HG02840 (cell line): ENCODE measurements at regions not wholly inside any gene's neighbourhood (a gene's known extent, or its start where the extent isn't known, plus 50 kb on each side); places are given as distances from the start of the nearest gene placed in this dataset.
"Not testable (repeated sequence)": the region's sequence is repeated elsewhere in the genome, so short reads cannot be mapped to it uniquely, and the experiment has no call there.

Experiments used
- ATAC-seq: cut with Tn5 transposase; IDR thresholded peaks from one replicate; pipeline ENCODE4 v1.9.1; 2021; ENCODE audit warnings: mild to moderate bottlenecking, moderate library complexity, moderate number of reproducible peaks; ENCODE audit not compliant: unreplicated experiment, low FRiP score

DNA sequence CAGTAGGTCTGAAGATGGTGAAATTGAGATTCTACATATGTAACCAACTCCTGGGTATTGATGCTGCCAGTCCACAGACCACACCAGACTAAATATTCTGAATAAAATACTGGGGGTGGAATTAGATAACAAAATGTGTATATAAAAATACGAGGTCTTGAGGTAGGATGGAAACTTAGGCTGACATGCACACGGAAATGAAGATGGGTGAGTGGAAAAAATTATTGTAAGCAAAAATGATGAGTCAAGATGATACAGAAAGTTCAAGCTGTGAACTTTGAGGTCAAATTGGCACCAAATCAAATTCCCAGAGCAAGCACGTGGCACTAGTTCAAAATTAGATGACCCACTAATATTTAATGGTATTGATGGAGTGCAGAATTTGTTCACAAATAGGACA is 713.4 kb upstream of the ACO1 start:
- ATAC-seq, result no peak

GRCh38 chr9:31674264-31674663 is 710.2 kb upstream of the ACO1 start:
- no peak for ATAC-seq

DNA sequence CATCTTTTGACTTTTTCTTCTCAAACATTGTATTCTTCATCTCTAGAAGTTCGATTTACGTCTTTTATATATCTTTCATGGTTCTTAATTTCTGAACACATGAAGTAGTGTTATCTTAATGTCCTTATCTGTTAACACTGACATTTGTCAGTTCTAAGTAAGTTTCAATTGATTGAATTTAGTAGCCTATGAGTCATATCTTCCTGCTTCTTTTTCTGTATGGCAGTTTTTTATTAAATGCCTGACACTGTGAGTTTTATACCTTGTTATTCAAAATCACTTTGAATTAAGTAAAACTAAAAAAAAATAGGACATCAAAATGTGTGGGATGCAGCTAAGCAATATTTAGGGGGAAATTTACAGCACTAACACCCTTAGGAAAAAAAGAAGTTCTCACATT is 707.0 kb upstream of the ACO1 start:
- no peak for ATAC-seq

- no peak for ATAC-seq
Observed at GRCh38 chr9:31677877-31678276, 706.6 kb upstream of the ACO1 start.

GRCh38 chr9:31683116-31683515 is 701.3 kb upstream of the ACO1 start:
- ATAC-seq, result no peak

- ATAC-seq, result no peak
Observed at GRCh38 chr9:31697956-31698355, 686.5 kb upstream of the ACO1 start.

- no peak for ATAC-seq
Observed at GRCh38 chr9:31699836-31700235, 684.6 kb upstream of the ACO1 start.

DNA sequence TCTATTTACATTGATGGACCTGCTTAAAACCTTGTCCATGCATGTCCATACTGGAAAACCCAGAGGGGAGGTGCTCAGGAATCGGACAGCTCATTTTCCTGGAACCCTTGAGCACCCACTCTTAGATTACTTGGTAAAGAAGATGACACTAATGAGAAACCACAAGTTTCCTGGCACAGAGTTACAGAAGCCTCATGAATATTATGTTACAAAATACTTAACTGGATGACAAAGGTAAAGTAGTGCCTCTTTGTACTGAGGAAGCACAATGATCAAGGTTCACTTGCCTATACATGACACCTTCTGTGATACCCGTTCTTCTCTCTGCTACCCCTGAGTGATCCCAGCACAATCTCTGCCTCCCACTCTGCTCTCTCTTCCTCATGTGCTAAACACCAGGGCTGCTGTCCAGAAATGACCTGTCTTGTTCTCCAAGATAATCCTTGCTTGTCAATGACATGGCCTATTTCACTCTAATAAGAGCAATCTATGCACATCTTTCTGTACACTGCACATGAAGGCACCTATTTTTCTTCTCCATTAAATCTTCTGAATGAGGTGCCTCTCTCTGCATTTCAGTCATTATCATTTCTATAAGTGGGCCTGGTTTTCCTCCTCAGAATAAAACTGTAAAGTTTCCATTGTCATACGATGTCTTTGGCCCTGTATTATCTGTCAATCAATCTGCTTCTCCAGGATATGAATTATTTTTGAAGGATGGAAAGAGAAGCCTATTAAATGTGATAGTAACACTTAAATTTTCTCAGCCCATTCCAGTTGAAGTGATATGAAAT is 684.0 kb upstream of the ACO1 start:
- ATAC-seq, result no peak

- ATAC-seq, result no peak
Observed at GRCh38 chr9:31702957-31703356, 681.5 kb upstream of the ACO1 start.

DNA sequence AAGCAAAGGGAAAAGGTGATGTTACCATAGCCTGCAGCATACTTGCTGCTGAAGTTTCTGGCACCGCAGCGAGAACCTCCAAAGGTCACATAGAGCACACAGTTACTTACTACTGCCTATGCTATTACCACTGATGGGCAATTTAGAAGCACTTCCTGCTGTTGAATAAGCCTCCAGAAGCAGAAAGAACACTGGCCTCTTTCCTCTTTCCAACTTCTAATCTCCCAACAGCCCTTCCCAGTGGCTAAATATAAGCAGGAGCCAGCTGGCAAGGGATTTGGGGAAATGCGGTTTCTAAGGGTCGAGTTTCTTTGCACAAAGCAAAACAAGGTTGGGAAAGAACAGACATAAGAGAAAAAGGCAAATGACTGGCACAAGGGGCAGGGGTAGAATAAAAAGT is 669.2 kb upstream of the ACO1 start:
- ATAC-seq, result no peak

- ATAC-seq, result no peak
Observed at GRCh38 chr9:31719262-31719661, 665.2 kb upstream of the ACO1 start.

DNA sequence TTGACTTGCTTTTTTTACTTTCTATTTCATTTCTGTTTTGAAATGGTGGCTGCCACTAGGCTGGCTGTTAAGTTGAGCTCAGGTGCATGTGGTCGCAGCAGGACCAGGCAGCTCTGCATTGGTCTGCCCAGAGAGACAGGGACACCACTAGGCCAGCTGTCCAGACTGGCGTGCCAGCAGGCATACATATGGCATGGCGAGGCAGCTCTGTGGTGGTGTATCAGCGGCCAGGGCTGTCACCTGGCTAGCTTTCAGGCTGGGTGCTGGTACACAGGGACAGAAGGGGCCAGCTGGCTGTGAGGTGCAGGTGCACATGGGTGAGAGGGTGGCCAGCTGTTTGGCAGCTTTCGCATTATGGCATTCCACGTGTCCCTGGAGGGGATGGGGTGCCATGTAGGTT is 654.0 kb upstream of the ACO1 start:
- ATAC-seq, result no peak

DNA sequence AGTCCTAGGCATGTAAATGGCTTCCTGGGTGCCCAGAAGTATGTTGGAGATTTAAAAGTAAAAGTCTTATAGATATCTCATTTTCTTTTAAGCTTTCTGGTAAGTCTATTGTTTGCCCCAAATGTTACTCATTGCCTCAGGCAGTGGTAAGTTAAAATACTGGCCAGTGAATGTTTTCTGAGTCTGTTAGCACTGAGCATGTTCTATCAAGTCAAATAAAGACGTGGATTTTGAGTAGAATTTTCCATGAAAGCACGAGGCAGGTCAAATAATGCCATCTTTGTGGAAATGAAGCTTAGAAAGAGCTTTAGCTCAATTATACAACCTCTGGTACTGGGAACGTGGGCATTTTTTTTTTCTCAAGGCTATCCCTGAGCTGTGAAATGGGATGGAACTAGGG is 651.3 kb upstream of the ACO1 start:
- ATAC-seq, result no peak

- no peak for ATAC-seq
Observed at GRCh38 chr9:31736581-31737179, 647.8 kb upstream of the ACO1 start.

- ATAC-seq, result no peak
Observed at GRCh38 chr9:31740705-31741104, 643.7 kb upstream of the ACO1 start.

GRCh38 chr9:31744589-31744988 is 639.9 kb upstream of the ACO1 start:
- no peak for ATAC-seq

DNA sequence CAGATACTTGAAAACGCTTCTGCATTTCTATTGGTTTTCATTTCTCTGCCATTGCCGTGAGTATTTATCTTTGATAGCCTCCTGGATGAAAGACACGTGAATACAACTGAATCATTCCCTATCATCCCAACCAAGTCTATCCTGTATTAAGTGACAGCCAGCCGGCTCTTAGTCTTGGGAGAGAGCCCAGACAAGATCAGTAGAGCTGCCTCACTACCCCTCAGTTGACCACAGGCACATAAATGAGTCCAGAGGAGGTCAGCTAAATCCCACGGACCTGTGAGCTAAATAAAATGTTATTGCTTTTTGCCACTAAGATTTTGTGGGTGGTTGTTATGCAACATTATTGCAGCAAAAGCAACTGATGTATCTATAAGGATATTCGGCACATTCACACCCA is 639.0 kb upstream of the ACO1 start:
- ATAC-seq, result no peak

- no peak for ATAC-seq
Observed at GRCh38 chr9:31745886-31746285, 638.6 kb upstream of the ACO1 start.

DNA sequence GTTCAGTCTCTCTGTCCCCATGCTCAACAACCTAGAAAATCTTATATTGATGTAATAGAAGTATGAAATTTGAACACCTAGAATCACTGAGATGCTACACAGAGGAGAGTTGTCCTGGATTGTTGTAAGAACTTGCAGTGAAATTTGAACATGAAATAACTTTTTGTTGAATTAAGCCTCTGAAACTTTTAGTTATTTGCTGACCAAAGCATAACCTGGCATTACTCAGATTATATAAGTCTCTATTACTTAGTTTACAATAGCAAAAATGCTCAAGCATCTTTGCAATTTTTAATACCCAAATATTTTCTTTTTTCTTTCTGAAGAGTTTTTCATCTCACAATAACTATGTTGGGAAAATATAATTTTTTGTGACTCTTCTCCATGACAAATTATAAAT is 630.7 kb upstream of the ACO1 start:
- no peak for ATAC-seq

- no peak for ATAC-seq
Observed at GRCh38 chr9:31759703-31760102, 624.7 kb upstream of the ACO1 start.

DNA sequence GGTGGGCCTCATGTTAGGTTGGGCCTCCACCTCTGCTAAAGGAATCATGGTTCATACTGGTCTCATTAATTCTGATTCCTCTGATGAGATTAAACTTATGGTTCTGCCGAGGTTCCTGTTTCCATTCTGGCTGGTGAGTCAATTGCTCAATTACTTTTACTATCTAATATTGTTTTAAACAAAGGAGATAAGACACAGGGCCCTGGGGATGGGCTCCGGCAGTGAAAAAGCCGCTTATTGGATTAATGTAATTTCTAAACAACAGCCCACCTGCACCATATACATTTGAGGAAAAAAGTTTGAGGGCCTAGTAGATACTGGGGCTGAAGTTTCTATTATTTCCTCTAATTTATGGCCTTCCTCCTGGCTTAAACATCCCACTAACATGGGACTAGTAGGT is 610.4 kb upstream of the ACO1 start:
- not testable (repeated sequence) for ATAC-seq

DNA sequence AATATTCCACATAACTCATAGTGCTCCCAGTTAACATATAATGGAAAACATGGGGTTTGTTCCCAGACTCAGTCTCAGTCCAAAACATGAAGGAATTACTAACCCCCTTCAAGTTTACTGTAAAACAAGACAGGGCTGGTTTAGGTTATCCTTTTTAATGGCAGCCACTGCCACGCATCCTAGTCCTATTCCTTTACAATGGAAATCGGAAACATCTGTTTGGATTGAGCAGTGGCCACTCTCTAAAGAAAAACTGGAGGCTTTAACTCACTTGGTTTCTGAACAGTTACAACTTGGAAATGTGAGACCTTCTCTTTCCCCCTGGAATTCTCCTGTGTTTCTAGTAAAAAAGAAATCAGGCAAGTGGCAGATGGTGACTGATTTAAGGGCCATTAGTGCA is 609.9 kb upstream of the ACO1 start:
- ATAC-seq, result no peak
